Sigmoid colon (tissue), 6 donors: ENCODE measurements at regions not wholly inside any gene's neighbourhood (a gene's known extent, or its start where the extent isn't known, plus 50 kb on each side); places are given as distances from the start of the nearest gene placed in this dataset.

Source experiments
- DNase-seq: peaks from one replicate; pipeline ENCODE4 v3.0.0-alpha.2; 2019
- H3K27ac ChIP-seq, 4 donors: fragments of 200-600 bp; sonication (generic); one replicate each; pipeline ENCODE4 v1.5.1; 2016 to 2019; ENCODE audit warnings: mild to moderate bottlenecking in 1 of 4
- H3K27me3 ChIP-seq, 3 donors: fragments of 200-600 bp; sonication (generic); one replicate each; pipeline ENCODE4 v1.5.1; 2019; ENCODE audit warnings: mild to moderate bottlenecking in 1 of 3
- H3K36me3 ChIP-seq, 4 donors: fragments of 200-600 bp; sonication (generic); one replicate each; pipeline ENCODE4 v1.5.1; 2016 to 2019
- H3K4me1 ChIP-seq, 4 donors: fragments of 200-600 bp; sonication (generic); one replicate each; pipeline ENCODE4 v1.5.1; 2017 to 2019
- H3K4me3 ChIP-seq, 4 donors: fragments of 200-600 bp; sonication (generic); one replicate each; pipeline ENCODE4 v1.5.1; 2017 to 2019; ENCODE audit warnings: mild to moderate bottlenecking in 2 of 4, moderate library complexity in 1 of 4
- H3K9me3 ChIP-seq, 4 donors: fragments of 200-600 bp in 3 of 4; sonication (generic) in 3 of 4; one replicate each; pipeline versions ENCODE4 v1.5.1 to v1.6.1; 2013 to 2019
- CTCF ChIP-seq, 4 experiments: fragments of 450-650 bp in 3 of 4; fragments of 200-600 bp in 1 of 4; IDR thresholded peaks; one replicate each; pipeline ENCODE4 v1.5.1; 2016 to 2019; ENCODE audit warnings: antibody characterized with exemption in 4 of 4, mild to moderate bottlenecking in 3 of 4, moderate library complexity in 2 of 4
- EP300 ChIP-seq, 4 donors: sonication (generic); formaldehyde crosslinking; IDR thresholded peaks; one replicate each; pipeline ENCODE4 v1.6.1; 2017; ENCODE audit warnings: antibody characterized with exemption in 4 of 4
- POLR2A ChIP-seq, 2 donors: fragments of 450-650 bp; IDR thresholded peaks; one replicate each; pipeline ENCODE4 v1.6.1; 2016; ENCODE audit warnings: antibody characterized with exemption in 2 of 2, mild to moderate bottlenecking in 2 of 2, moderate library complexity in 2 of 2
- POLR2AphosphoS5 ChIP-seq, 4 donors: sonication (generic); formaldehyde crosslinking; IDR thresholded peaks; one replicate each; pipeline ENCODE4 v1.6.1; 2017; ENCODE audit warnings: antibody characterized with exemption in 4 of 4
- WGBS, 2 donors: extraction: QIAGEN DNeasy Blood & Tissue Kit; methylation state at CpG; one replicate each; pipeline ENCODE4 v1.1.7; 2013; 5-methylcytosine and 5-hydroxymethylcytosine counted together
- intact Hi-C: fragments of 100-400 bp; cut with DNase I; formaldehyde crosslinking; loops from one replicate; pipeline ENCODE4 v1.15.1; 2023
- donor health status: healthy with polysubstance abuse.
- donor health status: healthy.

- no peak for DNase-seq
- 70 to 82% methylated on average over 4 of the region's 4 CpGs for WGBS, 2 donors
- Histone ChIP-seq H3K36me3 (no peaks in the 10 kb centered on the region), H3K9me3 (no peaks in the 10 kb centered on the region), H3K27me3 (no peaks in the 10 kb centered on the region), H3K4me3 (no peak overlapping the region), H3K4me1 (no peaks in the 10 kb centered on the region), H3K27ac (no peak overlapping the region)
- TF ChIP-seq EP300 (IDR thresholded peaks at IDR 0.05) = no peak
- no peak for TF ChIP-seq POLR2A (IDR thresholded peaks at IDR 0.05)
- TF ChIP-seq CTCF (IDR thresholded peaks at IDR 0.05) = no peak
- no peak for TF ChIP-seq POLR2AphosphoS5 (IDR thresholded peaks at IDR 0.05)
- intact Hi-C loops = no loop called here
Measured at GRCh38 chr7:119982884-119983283, 290.1 kb upstream of the KCND2 start.

- intact Hi-C loops = no loop called here
- no peak for DNase-seq
- TF ChIP-seq CTCF (IDR thresholded peaks at IDR 0.05) (no peak), POLR2AphosphoS5 (IDR thresholded peaks at IDR 0.05) (no peak), EP300 (IDR thresholded peaks at IDR 0.05) (no peak), POLR2A (IDR thresholded peaks at IDR 0.05) (no peak)
- Histone ChIP-seq H3K4me3 (no peak overlapping the region), H3K36me3 (no peaks in the 10 kb centered on the region), H3K27me3 (no peaks in the 10 kb centered on the region), H3K27ac (no peak overlapping the region), H3K9me3 (no peaks in the 10 kb centered on the region), H3K4me1 (no peaks in the 10 kb centered on the region)
- 94 to 98% methylated on average over 5 of the region's 5 CpGs for WGBS, 2 donors
Measured at GRCh38 chr7:119983468-119983867, 289.5 kb upstream of the KCND2 start.

- TF ChIP-seq EP300 (IDR thresholded peaks at IDR 0.05) (no peak), CTCF (IDR thresholded peaks at IDR 0.05) (no peak), POLR2A (IDR thresholded peaks at IDR 0.05) (no peak), POLR2AphosphoS5 (IDR thresholded peaks at IDR 0.05) (no peak)
- no peaks in the 10 kb centered on the region for H3K9me3 ChIP-seq
- H3K4me1 ChIP-seq = no peaks in the 10 kb centered on the region
- DNase-seq = no peak
- H3K27me3 ChIP-seq = no peaks in the 10 kb centered on the region
- WGBS, 2 donors = 90 to 93% methylated on average over 3 of the region's 3 CpGs
- intact Hi-C loops = no loop called here
- H3K36me3 ChIP-seq = no peaks in the 10 kb centered on the region
- H3K27ac ChIP-seq = no peak overlapping the region
- H3K4me3 ChIP-seq = no peak overlapping the region
Measured at GRCh38 chr7:119984247-119984646, 288.7 kb upstream of the KCND2 start.

- intact Hi-C loops = no loop called here
- H3K9me3 ChIP-seq = no peaks in the 10 kb centered on the region
- H3K27ac ChIP-seq = no peak overlapping the region
- TF ChIP-seq POLR2A (IDR thresholded peaks at IDR 0.05) (no peak), POLR2AphosphoS5 (IDR thresholded peaks at IDR 0.05) (no peak), CTCF (IDR thresholded peaks at IDR 0.05) (no peak), EP300 (IDR thresholded peaks at IDR 0.05) (no peak)
- H3K4me3 ChIP-seq = no peak overlapping the region
- no peak for DNase-seq
- H3K27me3 ChIP-seq = no peaks in the 10 kb centered on the region
- no peaks in the 10 kb centered on the region for H3K4me1 ChIP-seq
- WGBS, 2 donors = 69 to 86% methylated on average over 1 of the region's 1 CpG
- no peaks in the 10 kb centered on the region for H3K36me3 ChIP-seq
Measured at GRCh38 chr7:119988401-119988800, 284.6 kb upstream of the KCND2 start.

GRCh38 chr7:119994928-119995327 is 278.0 kb upstream of the KCND2 start:
- 85 to 92% methylated on average over 3 of the region's 3 CpGs for WGBS, 2 donors
- intact Hi-C loops = no loop called here
- no peak for TF ChIP-seq POLR2A (IDR thresholded peaks at IDR 0.05)
- TF ChIP-seq POLR2AphosphoS5 (IDR thresholded peaks at IDR 0.05) = no peak
- no peak for TF ChIP-seq CTCF (IDR thresholded peaks at IDR 0.05)
- TF ChIP-seq EP300 (IDR thresholded peaks at IDR 0.05) = no peak
- Histone ChIP-seq H3K27ac (no peak overlapping the region), H3K4me3 (no peak overlapping the region), H3K36me3 (no peaks in the 10 kb centered on the region), H3K27me3 (no peaks in the 10 kb centered on the region), H3K9me3 (no peaks in the 10 kb centered on the region), H3K4me1 (no peaks in the 10 kb centered on the region)
- no peak for DNase-seq
